ENCODE measurements at regions not wholly inside any gene's neighbourhood (a gene's known extent, or its start where the extent isn't known, plus 50 kb on each side); places are given as distances from the start of the nearest gene placed in this dataset.
"Not testable (repeated sequence)": the region's sequence is repeated elsewhere in the genome, so short reads cannot be mapped to it uniquely, and the experiment has no call there.

DNA sequence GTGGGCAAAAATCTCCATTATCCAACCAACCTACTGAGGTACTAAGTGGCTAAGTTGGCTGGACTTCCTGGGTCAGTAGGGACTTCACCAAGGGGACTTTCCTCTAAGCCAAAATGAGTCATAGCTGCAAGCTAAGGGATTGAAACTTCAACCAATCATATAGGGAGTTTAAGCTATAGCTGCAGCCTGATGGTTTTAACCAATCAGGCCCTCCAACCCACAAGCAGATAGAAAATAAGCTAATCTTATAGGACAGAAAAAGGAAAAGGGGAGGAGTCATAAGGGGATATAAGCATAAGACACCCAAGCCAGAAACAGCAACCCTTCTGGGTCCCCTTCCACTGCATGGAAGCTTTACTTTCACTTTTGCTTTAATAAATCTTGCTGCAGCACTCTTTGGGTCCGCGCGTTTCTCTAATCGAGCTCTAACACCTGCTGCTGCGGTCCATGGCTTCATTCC, 444.9 kb upstream of the NECTIN3 start:
- TF ChIP-seq, protein P1, sequence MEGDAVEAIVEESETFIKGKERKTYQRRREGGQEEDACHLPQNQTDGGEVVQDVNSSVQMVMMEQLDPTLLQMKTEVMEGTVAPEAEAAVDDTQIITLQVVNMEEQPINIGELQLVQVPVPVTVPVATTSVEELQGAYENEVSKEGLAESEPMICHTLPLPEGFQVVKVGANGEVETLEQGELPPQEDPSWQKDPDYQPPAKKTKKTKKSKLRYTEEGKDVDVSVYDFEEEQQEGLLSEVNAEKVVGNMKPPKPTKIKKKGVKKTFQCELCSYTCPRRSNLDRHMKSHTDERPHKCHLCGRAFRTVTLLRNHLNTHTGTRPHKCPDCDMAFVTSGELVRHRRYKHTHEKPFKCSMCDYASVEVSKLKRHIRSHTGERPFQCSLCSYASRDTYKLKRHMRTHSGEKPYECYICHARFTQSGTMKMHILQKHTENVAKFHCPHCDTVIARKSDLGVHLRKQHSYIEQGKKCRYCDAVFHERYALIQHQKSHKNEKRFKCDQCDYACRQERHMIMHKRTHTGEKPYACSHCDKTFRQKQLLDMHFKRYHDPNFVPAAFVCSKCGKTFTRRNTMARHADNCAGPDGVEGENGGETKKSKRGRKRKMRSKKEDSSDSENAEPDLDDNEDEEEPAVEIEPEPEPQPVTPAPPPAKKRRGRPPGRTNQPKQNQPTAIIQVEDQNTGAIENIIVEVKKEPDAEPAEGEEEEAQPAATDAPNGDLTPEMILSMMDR (conservative IDR thresholded peaks at IDR 0.05; ENCODE audit: low read depth, low read length): not testable (repeated sequence)
- not testable (repeated sequence) for TF ChIP-seq EZH2 (IDR thresholded peaks at IDR 0.05; ENCODE audit: borderline replicate concordance, low read depth, low read length, poor library complexity, severe bottlenecking)

Measured in A673 (cell line).